ENCODE measurements at regions not wholly inside any gene's neighbourhood (a gene's known extent, or its start where the extent isn't known, plus 50 kb on each side); places are given as distances from the start of the nearest gene placed in this dataset.

DNA sequence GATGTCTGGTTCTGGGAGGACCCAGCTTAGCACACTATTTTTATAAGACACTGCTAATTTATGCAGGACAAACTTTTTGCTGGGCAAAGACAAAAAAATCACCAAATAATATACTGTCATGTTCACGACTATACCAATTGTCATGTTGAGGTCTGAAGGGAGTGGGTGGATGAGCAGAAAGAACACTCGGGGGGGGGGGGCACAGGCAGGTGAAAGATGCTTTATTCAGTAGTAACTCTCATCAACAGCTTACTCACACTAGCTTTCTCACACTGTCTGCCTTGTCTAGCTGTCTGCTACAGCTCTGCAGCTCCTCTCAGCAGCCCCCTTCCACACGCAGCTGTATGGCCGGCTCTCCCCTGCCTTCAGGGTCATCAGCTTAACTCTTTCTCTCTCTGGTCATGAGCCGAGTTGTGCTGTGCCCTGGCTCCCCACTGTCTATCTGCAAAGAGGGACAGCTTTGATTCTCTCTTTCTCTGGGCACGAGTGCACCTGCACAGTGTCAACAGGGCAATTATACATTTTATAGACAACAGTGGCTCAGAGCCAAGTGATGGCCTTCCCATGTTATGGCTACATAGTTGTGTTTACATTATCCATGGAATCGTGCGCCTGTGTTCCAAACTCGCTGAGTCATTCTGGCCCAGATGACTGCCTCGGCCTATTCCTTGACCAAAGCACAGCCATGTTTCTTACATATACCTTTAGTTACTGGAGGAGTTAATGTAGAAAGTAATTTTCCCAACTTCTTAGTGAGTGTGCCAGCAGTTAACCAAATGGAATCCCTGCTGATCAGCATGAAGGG lies 187.7 kb upstream of the PRSS16 start:
- Histone ChIP-seq H3K9me3 (no peaks in the 10 kb centered on the region), H3K4me3 (no peak overlapping the region), H3K27me3 (peaks cover 0 to 7% (median 0%) of the 10 kb centered on the region in 4 donors), H3K36me3 (no peaks in the 10 kb centered on the region), H3K27ac (no peak overlapping the region), H3K4me1 (no peaks in the 10 kb centered on the region)
- no peak for TF ChIP-seq POLR2A (IDR thresholded peaks at IDR 0.05)
- DNase-seq = no peak
- intact Hi-C loops (cut with DNase I) = no loop called here
- 69 to 71% methylated on average over 10 of the region's 10 CpGs for WGBS, 2 donors

DNA sequence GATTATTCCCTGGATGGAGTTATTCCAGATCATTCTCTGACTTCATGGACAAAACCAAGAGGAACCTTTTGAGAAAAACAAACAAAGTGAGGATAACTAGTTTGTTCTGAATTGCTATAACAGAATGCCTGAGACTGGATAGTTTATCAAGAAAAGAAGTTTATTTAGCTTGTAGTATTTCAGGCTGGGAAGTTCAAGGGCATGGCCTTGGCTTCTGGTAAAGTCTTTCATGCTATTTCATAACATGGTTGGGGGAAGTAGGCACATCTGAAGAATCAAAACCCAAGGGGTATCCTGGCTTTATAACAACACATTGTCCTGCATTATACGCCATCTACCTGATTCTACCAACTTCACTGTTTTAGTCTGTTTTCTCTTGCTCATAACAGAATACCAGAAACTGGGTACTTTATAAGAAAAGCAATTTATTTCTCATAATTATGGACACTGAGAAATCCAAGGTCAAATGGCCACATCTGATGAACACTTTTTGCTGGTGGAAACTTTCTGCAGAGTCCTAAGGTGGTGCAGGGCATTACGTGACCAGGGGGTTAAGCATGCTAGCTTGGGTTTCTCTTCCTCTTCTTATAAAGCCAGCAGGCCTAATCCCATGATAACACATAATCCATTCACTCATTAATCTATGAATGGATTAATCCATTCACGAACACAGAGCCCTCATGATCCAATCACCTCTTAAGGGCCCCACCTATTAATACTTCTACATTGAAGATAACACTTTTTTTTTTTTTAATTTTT lies 186.1 kb upstream of the PRSS16 start:
- Histone ChIP-seq H3K4me1 (no peaks in the 10 kb centered on the region), H3K9me3 (no peaks in the 10 kb centered on the region), H3K27me3 (peaks cover 0 to 7% (median 0%) of the 10 kb centered on the region in 4 donors), H3K36me3 (no peaks in the 10 kb centered on the region), H3K27ac (no peak overlapping the region), H3K4me3 (no peak overlapping the region)
- intact Hi-C loops (cut with DNase I) = no loop called here
- TF ChIP-seq, protein P1, sequence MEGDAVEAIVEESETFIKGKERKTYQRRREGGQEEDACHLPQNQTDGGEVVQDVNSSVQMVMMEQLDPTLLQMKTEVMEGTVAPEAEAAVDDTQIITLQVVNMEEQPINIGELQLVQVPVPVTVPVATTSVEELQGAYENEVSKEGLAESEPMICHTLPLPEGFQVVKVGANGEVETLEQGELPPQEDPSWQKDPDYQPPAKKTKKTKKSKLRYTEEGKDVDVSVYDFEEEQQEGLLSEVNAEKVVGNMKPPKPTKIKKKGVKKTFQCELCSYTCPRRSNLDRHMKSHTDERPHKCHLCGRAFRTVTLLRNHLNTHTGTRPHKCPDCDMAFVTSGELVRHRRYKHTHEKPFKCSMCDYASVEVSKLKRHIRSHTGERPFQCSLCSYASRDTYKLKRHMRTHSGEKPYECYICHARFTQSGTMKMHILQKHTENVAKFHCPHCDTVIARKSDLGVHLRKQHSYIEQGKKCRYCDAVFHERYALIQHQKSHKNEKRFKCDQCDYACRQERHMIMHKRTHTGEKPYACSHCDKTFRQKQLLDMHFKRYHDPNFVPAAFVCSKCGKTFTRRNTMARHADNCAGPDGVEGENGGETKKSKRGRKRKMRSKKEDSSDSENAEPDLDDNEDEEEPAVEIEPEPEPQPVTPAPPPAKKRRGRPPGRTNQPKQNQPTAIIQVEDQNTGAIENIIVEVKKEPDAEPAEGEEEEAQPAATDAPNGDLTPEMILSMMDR (IDR thresholded peaks at IDR 0.05) = no peak
- no peak for TF ChIP-seq POLR2A (IDR thresholded peaks at IDR 0.05)
- WGBS, 2 donors = 83 to 92% methylated on average over 3 of the region's 3 CpGs
- DNase-seq = no peak

DNA sequence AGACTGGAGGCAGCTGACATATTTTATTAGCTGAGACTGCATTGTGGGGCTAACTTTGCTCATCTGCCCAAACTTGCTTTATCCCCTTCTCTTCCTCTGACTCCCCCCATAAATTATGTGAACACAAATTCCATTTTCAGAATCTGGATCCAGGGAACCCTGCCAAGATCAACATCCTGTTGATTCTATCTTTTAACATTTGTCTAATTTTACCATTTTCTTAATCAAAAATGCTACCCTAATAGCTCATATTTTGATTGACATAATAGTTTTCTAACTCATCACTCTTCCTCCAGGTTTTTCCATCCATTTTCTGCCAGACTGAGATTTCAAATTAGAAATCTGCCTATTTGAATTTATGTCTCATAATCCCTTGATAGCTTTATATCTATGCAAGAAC lies 184.7 kb upstream of the PRSS16 start:
- intact Hi-C loops (cut with DNase I) = no loop called here
- TF ChIP-seq, protein P1 (IDR thresholded peaks at IDR 0.05) = no peak
- no peak for TF ChIP-seq POLR2A (IDR thresholded peaks at IDR 0.05)
- Histone ChIP-seq H3K27me3 (no peaks in the 10 kb centered on the region), H3K36me3 (no peaks in the 10 kb centered on the region), H3K27ac (no peak overlapping the region), H3K4me1 (no peaks in the 10 kb centered on the region), H3K4me3 (no peak overlapping the region), H3K9me3 (no peaks in the 10 kb centered on the region)
- DNase-seq = no peak

DNA sequence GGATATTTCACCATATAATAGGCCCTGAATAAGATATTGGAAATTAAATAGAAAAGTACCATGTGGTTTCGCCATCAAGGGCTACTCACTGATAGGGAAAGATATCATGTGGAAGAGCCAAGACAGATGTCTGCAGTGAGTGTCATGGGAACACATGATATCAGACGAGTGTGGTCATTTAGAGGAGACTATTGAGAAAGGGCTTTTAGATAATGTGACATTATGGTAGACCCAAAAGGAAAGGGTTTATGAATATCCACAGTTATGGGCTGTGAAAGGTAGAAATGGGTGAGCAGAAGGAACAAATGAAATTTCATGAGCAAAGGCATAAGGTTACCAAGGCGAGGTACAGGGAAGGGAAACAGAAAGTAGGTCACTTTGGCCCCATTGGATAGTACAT lies 182.3 kb upstream of the PRSS16 start:
- 78 to 83% methylated on average over 3 of the region's 3 CpGs for WGBS, 2 donors
- TF ChIP-seq POLR2A (IDR thresholded peaks at IDR 0.05) = no peak
- TF ChIP-seq, protein P1 (IDR thresholded peaks at IDR 0.05) = no peak
- Histone ChIP-seq H3K4me1 (no peaks in the 10 kb centered on the region), H3K27me3 (peaks cover 0 to 2% (median 0%) of the 10 kb centered on the region in 4 donors), H3K4me3 (no peak overlapping the region), H3K9me3 (no peaks in the 10 kb centered on the region), H3K27ac (no peak overlapping the region), H3K36me3 (no peaks in the 10 kb centered on the region)
- DNase-seq = no peak
- intact Hi-C loops (cut with DNase I) = no loop called here

DNA sequence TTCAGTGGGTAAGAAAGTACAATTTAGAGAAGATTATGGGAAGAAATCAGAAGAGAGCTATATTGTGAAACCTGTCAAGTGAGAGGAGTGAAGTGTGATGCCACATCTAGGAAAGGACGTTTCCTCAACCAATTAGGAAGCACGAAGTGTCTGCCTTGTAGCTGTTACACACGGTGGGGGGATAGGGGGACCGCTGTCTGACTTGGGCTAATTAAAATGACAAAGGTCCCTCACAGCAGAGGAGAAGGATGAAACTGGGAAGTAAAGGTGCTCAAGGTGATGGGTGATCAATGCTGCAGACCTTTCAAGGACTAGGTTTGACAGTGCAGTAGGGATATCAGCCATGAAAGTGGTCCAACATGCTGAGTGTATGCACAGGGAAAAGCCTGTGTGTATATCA lies 181.1 kb upstream of the PRSS16 start:
- Histone ChIP-seq H3K9me3 (no peaks in the 10 kb centered on the region), H3K36me3 (no peaks in the 10 kb centered on the region), H3K27ac (no peak overlapping the region), H3K4me1 (no peaks in the 10 kb centered on the region), H3K27me3 (peaks cover 0 to 8% (median 0%) of the 10 kb centered on the region in 4 donors), H3K4me3 (no peak overlapping the region)
- intact Hi-C loops (cut with DNase I) = no loop called here
- 35 to 41% methylated on average over 4 of the region's 4 CpGs for WGBS, 2 donors
- TF ChIP-seq, protein P1 (IDR thresholded peaks at IDR 0.05) = no peak
- TF ChIP-seq POLR2A (IDR thresholded peaks at IDR 0.05) = no peak
- DNase-seq = no peak

Data from esophagus squamous epithelium (tissue), 5 donors.